DND-41 (cell line): ENCODE measurements at regions not wholly inside any gene's neighbourhood (a gene's known extent, or its start where the extent isn't known, plus 50 kb on each side); places are given as distances from the start of the nearest gene placed in this dataset.

ENCODE experiments used
- ATAC-seq: fragments of 200-7000 bp; cut with Tn5 transposase; 3 replicates; pipeline ENCODE4 v1.9.1; 2021; ENCODE audit warnings: low read depth; ENCODE audit not compliant: insufficient read depth
- DNase-seq: peaks from one replicate; pipeline ENCODE4 v3.0.0-alpha.2; 2020
- H2AFZ ChIP-seq: 2 replicates; pipeline ENCODE4 v1.6.0; 2012; ENCODE audit warnings: low read depth, low read length
- H3K27ac ChIP-seq: 2 replicates; pipeline ENCODE4 v1.5.1; 2012; ENCODE audit warnings: low read length, inconsistent platforms
- H3K27me3 ChIP-seq: fragments of 200-600 bp; sonication (generic); 2 replicates; pipeline ENCODE4 v1.6.0; 2012; ENCODE audit warnings: low read length, mild to moderate bottlenecking, inconsistent platforms; ENCODE audit not compliant: insufficient read depth, poor library complexity
- H3K36me3 ChIP-seq: 2 replicates; pipeline ENCODE4 v1.5.1; 2012; ENCODE audit warnings: low read length, inconsistent platforms; ENCODE audit not compliant: insufficient read depth
- H3K4me1 ChIP-seq: 2 replicates; pipeline ENCODE4 v1.5.1; 2012; ENCODE audit warnings: mild to moderate bottlenecking, low read length; ENCODE audit not compliant: insufficient read depth
- H3K4me2 ChIP-seq: 2 replicates; pipeline ENCODE4 v1.6.0; 2012; ENCODE audit warnings: mild to moderate bottlenecking, moderate library complexity, low read length, inconsistent platforms; ENCODE audit not compliant: insufficient read depth
- H3K4me3 ChIP-seq, 2 experiments: fragments of 200-600 bp in 1 of 2; shearing (Covaris generic) in 1 of 2; 2 replicates each; pipeline ENCODE4 v1.5.1; 2012 to 2016; ENCODE audit warnings: inconsistent platforms in 2 of 2, low read length in 2 of 2, mild to moderate bottlenecking in 2 of 2, low read depth in 1 of 2, moderate library complexity in 1 of 2
- H3K79me2 ChIP-seq: 2 replicates; pipeline ENCODE4 v1.6.0; 2012; ENCODE audit warnings: low read length, inconsistent platforms; ENCODE audit not compliant: insufficient read depth
- H3K9ac ChIP-seq: 2 replicates; pipeline ENCODE4 v1.6.0; 2012; ENCODE audit warnings: low read depth, mild to moderate bottlenecking, inconsistent platforms, low read length, moderate library complexity
- H3K9me3 ChIP-seq: 2 replicates; pipeline ENCODE4 v1.5.1; 2012; ENCODE audit warnings: low read length, moderate library complexity, mild to moderate bottlenecking, inconsistent platforms; ENCODE audit not compliant: insufficient read depth, severe bottlenecking
- H4K20me1 ChIP-seq: 2 replicates; pipeline ENCODE4 v1.6.0; 2012; ENCODE audit warnings: low read length; ENCODE audit not compliant: insufficient read depth
- EZH2 ChIP-seq: IDR thresholded peaks from 3 replicates; pipeline ENCODE4 v1.6.1; 2012; ENCODE audit warnings: borderline replicate concordance, low read depth, mild to moderate bottlenecking, moderate library complexity, low read length, inconsistent platforms; ENCODE audit not compliant: severe bottlenecking
- TF ChIP-seq, protein P1 (sequence below): IDR thresholded peaks from 2 replicates; pipeline ENCODE4 v1.5.1; 2012; ENCODE audit warnings: borderline replicate concordance, low read length, moderate library complexity, mild to moderate bottlenecking; ENCODE audit not compliant: poor library complexity, severe bottlenecking; ENCODE audit errors: extremely low read depth

DNA sequence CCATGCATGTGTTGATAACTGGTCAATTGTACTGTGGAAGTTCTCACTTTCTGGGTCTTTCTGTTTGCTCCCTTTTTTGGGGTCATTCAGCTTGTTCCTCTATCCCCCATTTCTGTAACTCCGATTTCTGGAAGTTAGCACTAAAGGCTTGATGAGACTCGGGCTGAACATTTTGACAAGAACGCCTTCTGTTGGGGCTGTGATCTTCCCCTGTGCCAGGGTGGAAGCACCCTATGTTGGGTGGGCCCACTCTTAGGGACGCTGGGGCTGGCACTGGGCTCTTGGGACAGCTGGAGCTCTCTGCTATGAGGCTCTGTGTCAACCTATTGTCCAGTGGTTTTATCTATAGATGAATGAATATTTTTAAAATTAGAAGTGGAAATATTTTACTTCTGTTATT, 60.1 kb upstream of the FRMD1 start:
- no peak overlapping the region for H3K4me2 ChIP-seq
- no peaks in the 10 kb centered on the region for H3K4me1 ChIP-seq
- H3K9ac ChIP-seq: no peak overlapping the region
- no peak overlapping the region for H3K27ac ChIP-seq
- no peak overlapping the region for H3K4me3 ChIP-seq
- no peaks in the 10 kb centered on the region for H3K27me3 ChIP-seq
- H4K20me1 ChIP-seq: no peaks in the 10 kb centered on the region
- DNase-seq: no peak
- TF ChIP-seq, protein P1, sequence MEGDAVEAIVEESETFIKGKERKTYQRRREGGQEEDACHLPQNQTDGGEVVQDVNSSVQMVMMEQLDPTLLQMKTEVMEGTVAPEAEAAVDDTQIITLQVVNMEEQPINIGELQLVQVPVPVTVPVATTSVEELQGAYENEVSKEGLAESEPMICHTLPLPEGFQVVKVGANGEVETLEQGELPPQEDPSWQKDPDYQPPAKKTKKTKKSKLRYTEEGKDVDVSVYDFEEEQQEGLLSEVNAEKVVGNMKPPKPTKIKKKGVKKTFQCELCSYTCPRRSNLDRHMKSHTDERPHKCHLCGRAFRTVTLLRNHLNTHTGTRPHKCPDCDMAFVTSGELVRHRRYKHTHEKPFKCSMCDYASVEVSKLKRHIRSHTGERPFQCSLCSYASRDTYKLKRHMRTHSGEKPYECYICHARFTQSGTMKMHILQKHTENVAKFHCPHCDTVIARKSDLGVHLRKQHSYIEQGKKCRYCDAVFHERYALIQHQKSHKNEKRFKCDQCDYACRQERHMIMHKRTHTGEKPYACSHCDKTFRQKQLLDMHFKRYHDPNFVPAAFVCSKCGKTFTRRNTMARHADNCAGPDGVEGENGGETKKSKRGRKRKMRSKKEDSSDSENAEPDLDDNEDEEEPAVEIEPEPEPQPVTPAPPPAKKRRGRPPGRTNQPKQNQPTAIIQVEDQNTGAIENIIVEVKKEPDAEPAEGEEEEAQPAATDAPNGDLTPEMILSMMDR: no peak
- TF ChIP-seq EZH2: no peak
- ATAC-seq: no peak
- H3K9me3 ChIP-seq: no peaks in the 10 kb centered on the region
- H2AFZ ChIP-seq: no peak overlapping the region
- H3K79me2 ChIP-seq: no peaks in the 10 kb centered on the region
- H3K36me3 ChIP-seq: no peaks in the 10 kb centered on the region

DNA sequence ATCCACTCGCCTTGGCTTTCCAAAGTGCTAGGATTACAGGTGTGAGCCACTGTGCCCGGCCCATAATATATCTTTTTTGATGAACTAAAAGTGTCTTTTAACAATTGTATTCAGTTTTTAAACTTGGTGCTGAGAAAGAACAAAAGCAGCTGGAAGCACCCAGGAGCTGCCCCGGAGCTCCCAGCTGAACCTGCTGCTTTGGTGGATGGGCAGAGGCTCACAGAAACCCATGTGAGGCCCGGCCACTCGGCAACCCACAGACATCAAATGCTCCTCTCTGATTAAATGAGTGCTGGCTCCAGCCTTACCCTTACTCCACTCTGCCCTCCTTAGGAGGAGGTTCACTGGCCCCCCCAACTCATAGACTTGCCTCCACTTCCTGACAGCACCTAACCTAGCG, 59.4 kb upstream of the FRMD1 start:
- no peak for ATAC-seq
- H3K36me3 ChIP-seq: no peaks in the 10 kb centered on the region
- no peak overlapping the region for H3K27ac ChIP-seq
- no peak overlapping the region for H3K4me3 ChIP-seq
- H3K4me2 ChIP-seq: no peak overlapping the region
- H3K9ac ChIP-seq: no peak overlapping the region
- no peaks in the 10 kb centered on the region for H4K20me1 ChIP-seq
- TF ChIP-seq, protein P1: no peak
- no peak for TF ChIP-seq EZH2
- H3K27me3 ChIP-seq: no peaks in the 10 kb centered on the region
- no peaks in the 10 kb centered on the region for H3K9me3 ChIP-seq
- no peaks in the 10 kb centered on the region for H3K79me2 ChIP-seq
- no peaks in the 10 kb centered on the region for H3K4me1 ChIP-seq
- no peak overlapping the region for H2AFZ ChIP-seq
- no peak for DNase-seq

DNA sequence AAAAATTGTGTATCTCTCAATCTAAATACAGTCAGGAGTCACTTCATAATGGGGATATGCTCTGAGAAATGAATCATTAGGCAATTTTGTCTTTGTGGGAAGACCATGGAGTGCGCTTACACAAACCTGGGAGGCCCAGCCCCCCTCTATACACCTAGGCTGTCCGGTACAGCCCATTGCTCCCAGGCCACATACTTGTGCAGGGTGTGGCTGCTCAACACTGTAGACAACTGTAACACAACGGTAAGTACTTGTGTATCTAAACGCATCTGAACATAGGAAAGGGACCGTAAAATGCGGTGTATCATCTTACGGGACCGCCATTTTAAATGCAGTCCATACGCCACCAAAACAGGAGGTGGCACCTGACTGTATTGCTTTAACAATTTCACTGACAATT, 58.0 kb upstream of the FRMD1 start:
- Histone ChIP-seq H3K27ac (no peak overlapping the region), H3K4me2 (no peak overlapping the region), H3K36me3 (no peaks in the 10 kb centered on the region), H3K4me1 (no peaks in the 10 kb centered on the region), H2AFZ (no peak overlapping the region), H3K9ac (no peak overlapping the region), H3K79me2 (no peaks in the 10 kb centered on the region), H3K4me3 (no peak overlapping the region), H3K27me3 (no peaks in the 10 kb centered on the region), H4K20me1 (no peaks in the 10 kb centered on the region), H3K9me3 (no peaks in the 10 kb centered on the region)
- TF ChIP-seq, protein P1: no peak
- no peak for TF ChIP-seq EZH2
- no peak for ATAC-seq
- no peak for DNase-seq

DNA sequence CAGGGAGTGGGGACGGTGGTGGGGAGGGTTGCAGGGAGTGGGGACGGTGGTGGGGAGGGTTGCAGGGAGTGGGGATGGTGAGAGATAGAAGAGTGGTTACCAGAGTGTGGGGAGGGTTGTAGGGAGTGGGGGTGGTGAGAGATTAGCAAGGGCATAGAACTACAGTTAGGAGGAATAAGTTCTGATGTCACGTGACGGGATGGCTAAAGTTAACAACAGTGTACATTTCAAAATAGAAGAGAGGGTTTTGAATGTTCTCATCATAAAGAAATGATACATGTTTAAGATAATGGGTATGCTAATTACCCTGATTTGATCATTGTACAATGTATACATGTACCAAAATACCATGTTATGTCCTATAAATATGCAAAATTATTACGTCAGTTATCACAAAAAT, 57.6 kb upstream of the FRMD1 start:
- no peaks in the 10 kb centered on the region for H3K27me3 ChIP-seq
- DNase-seq (no peak), ATAC-seq (no peak)
- H3K4me1 ChIP-seq: no peaks in the 10 kb centered on the region
- TF ChIP-seq EZH2: no peak
- TF ChIP-seq, protein P1: no peak
- H3K36me3 ChIP-seq: no peaks in the 10 kb centered on the region
- no peak overlapping the region for H3K4me3 ChIP-seq
- H3K27ac ChIP-seq: no peak overlapping the region
- no peak overlapping the region for H3K9ac ChIP-seq
- no peak overlapping the region for H2AFZ ChIP-seq
- peaks cover 2% of the 10 kb centered on the region for H3K9me3 ChIP-seq
- no peaks in the 10 kb centered on the region for H4K20me1 ChIP-seq
- no peaks in the 10 kb centered on the region for H3K79me2 ChIP-seq
- H3K4me2 ChIP-seq: no peak overlapping the region
